CD4-positive, CD25-positive, alpha-beta regulatory T cell (primary cell): ENCODE measurements at regions not wholly inside any gene's neighbourhood (a gene's known extent, or its start where the extent isn't known, plus 50 kb on each side); places are given as distances from the start of the nearest gene placed in this dataset.

Experiments used
- ATAC-seq, 2 donors: fragments of 150-1000 bp; cut with Tn5 transposase; one replicate each; pipeline ENCODE4 v1.10.0; 2021; ENCODE audit warnings: low read depth in 2 of 2, moderate number of reproducible peaks in 2 of 2, moderate library complexity in 1 of 2
- DNase-seq, 3 donors: peaks; one replicate each; pipeline versions ENCODE4 v3.0.0 to v3.0.0-alpha.2; 2012 to 2022; ENCODE audit warnings: mixed read lengths in 1 of 3
- H3K27ac ChIP-seq: one replicate; pipeline ENCODE4 v1.7.0; 2013; ENCODE audit warnings: mild to moderate bottlenecking, low read length; ENCODE audit not compliant: insufficient read depth, poor library complexity, severe bottlenecking
- H3K27me3 ChIP-seq: one replicate; pipeline ENCODE4 v1.7.0; 2013; ENCODE audit warnings: low read length; ENCODE audit not compliant: control insufficient read depth, insufficient read depth
- H3K36me3 ChIP-seq: one replicate; pipeline ENCODE4 v1.7.0; 2013; ENCODE audit warnings: mild to moderate bottlenecking, low read length, moderate library complexity; ENCODE audit not compliant: control insufficient read depth, insufficient read depth
- H3K4me1 ChIP-seq: 2 replicates; pipeline ENCODE4 v1.7.0; 2013; ENCODE audit warnings: mild to moderate bottlenecking, low read length; ENCODE audit not compliant: insufficient read depth, control insufficient read depth, poor library complexity, severe bottlenecking
- H3K4me3 ChIP-seq: one replicate; pipeline ENCODE4 v1.7.0; 2013; ENCODE audit warnings: low read depth, mild to moderate bottlenecking, low read length, moderate library complexity
- H3K9me3 ChIP-seq, 2 experiments: 1 replicate in 1 of 2; 2 replicates in 1 of 2; pipeline ENCODE4 v1.7.0; 2013; ENCODE audit warnings: low read length in 2 of 2, mild to moderate bottlenecking in 1 of 2, moderate library complexity in 1 of 2; ENCODE audit not compliant: control insufficient read depth in 2 of 2
- H3K27ac Mint-ChIP-seq, 3 donors: one replicate each; pipeline ENCODE4 v1.8.0; 2020 to 2022; ENCODE audit warnings: mild to moderate bottlenecking in 3 of 3, mixed read lengths in 3 of 3, moderate library complexity in 2 of 3
- H3K27me3 Mint-ChIP-seq: one replicate; pipeline ENCODE4 v1.8.0; 2022; ENCODE audit warnings: mild to moderate bottlenecking, mixed read lengths
- H3K36me3 Mint-ChIP-seq: one replicate; pipeline ENCODE4 v1.8.0; 2020; ENCODE audit warnings: mixed read lengths
- H3K4me1 Mint-ChIP-seq, 4 donors: one replicate each; pipeline ENCODE4 v1.8.0; 2020 to 2022; ENCODE audit warnings: mixed read lengths in 4 of 4, mild to moderate bottlenecking in 1 of 4
- H3K4me3 Mint-ChIP-seq, 4 donors: one replicate each; pipeline ENCODE4 v1.8.0; 2020 to 2022; ENCODE audit warnings: mild to moderate bottlenecking in 4 of 4, mixed read lengths in 4 of 4, moderate library complexity in 3 of 4
- H3K9me3 Mint-ChIP-seq, 7 donors: one replicate each; pipeline ENCODE4 v1.8.0; 2020 to 2022; ENCODE audit warnings: mixed read lengths in 7 of 7, mild to moderate bottlenecking in 3 of 7, moderate library complexity in 2 of 7

GRCh38 chr11:81907996-81908395 is 825.7 kb downstream of the FAM181B start:
- H3K27me3 ChIP-seq = no peaks in the 10 kb centered on the region
- Mint-ChIP-seq H3K27ac (no peak overlapping the region), H3K9me3 (peaks cover 0 to 3% (median 0%) of the 10 kb centered on the region in 7 donors), H3K4me1 (no peaks in the 10 kb centered on the region), H3K27me3 (peaks cover under 1% of the 10 kb centered on the region), H3K4me3 (no peak overlapping the region), H3K36me3 (no peaks in the 10 kb centered on the region)
- no peaks in the 10 kb centered on the region for H3K9me3 ChIP-seq
- no peaks in the 10 kb centered on the region for H3K4me1 ChIP-seq
- DNase-seq (no peak), ATAC-seq (no peak)
- H3K36me3 ChIP-seq = no peaks in the 10 kb centered on the region
- no peak overlapping the region for H3K27ac ChIP-seq
- H3K4me3 ChIP-seq = no peak overlapping the region

- Mint-ChIP-seq H3K9me3 (peaks cover 0 to 2% (median 0%) of the 10 kb centered on the region in 7 donors), H3K27ac (no peak overlapping the region), H3K4me3 (no peak overlapping the region), H3K27me3 (peaks cover 11% of the 10 kb centered on the region), H3K4me1 (peaks cover 0 to 8% (median 0%) of the 10 kb centered on the region in 4 donors), H3K36me3 (no peaks in the 10 kb centered on the region)
- H3K36me3 ChIP-seq = no peaks in the 10 kb centered on the region
- H3K27me3 ChIP-seq = no peaks in the 10 kb centered on the region
- H3K4me1 ChIP-seq = no peaks in the 10 kb centered on the region
- no peak overlapping the region for H3K27ac ChIP-seq
- H3K9me3 ChIP-seq = no peaks in the 10 kb centered on the region
- ATAC-seq (no peak), DNase-seq (no peak)
- no peak overlapping the region for H3K4me3 ChIP-seq
These were observed 834.5 kb downstream of the FAM181B start for GRCh38 chr11:81899156-81899555.

GRCh38 chr11:81897639-81898038 is 836.0 kb downstream of the FAM181B start:
- Mint-ChIP-seq H3K4me3 (no peak overlapping the region), H3K27ac (no peak overlapping the region), H3K27me3 (peaks cover 7% of the 10 kb centered on the region), H3K4me1 (peaks cover 0 to 8% (median 0%) of the 10 kb centered on the region in 4 donors), H3K36me3 (no peaks in the 10 kb centered on the region), H3K9me3 (peaks cover 0 to 2% (median 0%) of the 10 kb centered on the region in 7 donors)
- Histone ChIP-seq H3K27ac (no peak overlapping the region), H3K27me3 (no peaks in the 10 kb centered on the region), H3K4me3 (no peak overlapping the region), H3K4me1 (no peaks in the 10 kb centered on the region), H3K36me3 (no peaks in the 10 kb centered on the region), H3K9me3 (no peaks in the 10 kb centered on the region)
- DNase-seq (no peak), ATAC-seq (no peak)

GRCh38 chr11:81895258-81895657 is 838.4 kb downstream of the FAM181B start:
- no peaks in the 10 kb centered on the region for H3K27me3 ChIP-seq
- peaks cover 0 to 8% (median 0%) of the 10 kb centered on the region in 4 donors for H3K4me1 Mint-ChIP-seq
- H3K4me3 Mint-ChIP-seq = no peak overlapping the region
- H3K9me3 Mint-ChIP-seq = peaks cover 0 to 3% (median 0%) of the 10 kb centered on the region in 7 donors
- no peak overlapping the region for H3K4me3 ChIP-seq
- DNase-seq (no peak), ATAC-seq (no peak)
- H3K27me3 Mint-ChIP-seq = peaks cover 6% of the 10 kb centered on the region
- no peaks in the 10 kb centered on the region for H3K9me3 ChIP-seq
- no peak overlapping the region for H3K27ac Mint-ChIP-seq
- H3K36me3 Mint-ChIP-seq = no peaks in the 10 kb centered on the region
- no peak overlapping the region for H3K27ac ChIP-seq
- H3K36me3 ChIP-seq = no peaks in the 10 kb centered on the region
- H3K4me1 ChIP-seq = no peaks in the 10 kb centered on the region

- Histone ChIP-seq H3K9me3 (no peaks in the 10 kb centered on the region), H3K4me3 (no peak overlapping the region), H3K27ac (no peak overlapping the region), H3K36me3 (no peaks in the 10 kb centered on the region), H3K27me3 (no peaks in the 10 kb centered on the region), H3K4me1 (no peaks in the 10 kb centered on the region)
- Mint-ChIP-seq H3K27ac (no peak overlapping the region), H3K4me1 (peaks cover 0 to 8% (median 0%) of the 10 kb centered on the region in 4 donors), H3K9me3 (peaks cover 0 to 5% (median 2%) of the 10 kb centered on the region in 7 donors), H3K27me3 (peaks cover 6% of the 10 kb centered on the region), H3K4me3 (no peak overlapping the region), H3K36me3 (no peaks in the 10 kb centered on the region)
- DNase-seq (no peak), ATAC-seq (no peak)
These were observed 840.7 kb downstream of the FAM181B start for GRCh38 chr11:81892770-81893635.

GRCh38 chr11:81888391-81888790 is 845.3 kb downstream of the FAM181B start:
- H3K4me3 Mint-ChIP-seq = no peak overlapping the region
- no peaks in the 10 kb centered on the region for H3K27me3 Mint-ChIP-seq

GRCh38 chr11:81887671-81888070 is 846.0 kb downstream of the FAM181B start:
- Histone ChIP-seq H3K36me3 (no peaks in the 10 kb centered on the region), H3K4me1 (no peaks in the 10 kb centered on the region), H3K27ac (no peak overlapping the region), H3K27me3 (no peaks in the 10 kb centered on the region), H3K9me3 (no peaks in the 10 kb centered on the region), H3K4me3 (no peak overlapping the region)
- Mint-ChIP-seq H3K36me3 (no peaks in the 10 kb centered on the region), H3K27me3 (no peaks in the 10 kb centered on the region), H3K27ac (no peak overlapping the region), H3K9me3 (peaks cover 0 to 5% (median 2%) of the 10 kb centered on the region in 7 donors), H3K4me1 (no peaks in the 10 kb centered on the region), H3K4me3 (no peak overlapping the region)
- ATAC-seq = no peak
- DNase-seq = no peak

More at GRCh38 chr11:81888391-81888790, 845.3 kb downstream of the FAM181B start:
- Mint-ChIP-seq H3K36me3 (no peaks in the 10 kb centered on the region), H3K27ac (no peak overlapping the region), H3K9me3 (peaks cover 0 to 5% (median 2%) of the 10 kb centered on the region in 7 donors), H3K4me1 (no peaks in the 10 kb centered on the region)
- Histone ChIP-seq H3K4me3 (no peak overlapping the region), H3K27me3 (no peaks in the 10 kb centered on the region), H3K27ac (no peak overlapping the region), H3K4me1 (no peaks in the 10 kb centered on the region), H3K9me3 (no peaks in the 10 kb centered on the region), H3K36me3 (no peaks in the 10 kb centered on the region)
- ATAC-seq (no peak), DNase-seq (no peak)
